Right lung (tissue), 2 donors: ENCODE measurements at regions not wholly inside any gene's neighbourhood (a gene's known extent, or its start where the extent isn't known, plus 50 kb on each side); places are given as distances from the start of the nearest gene placed in this dataset.

Experiments used
- DNase-seq, 2 donors: peaks; one replicate each; pipeline ENCODE4 v3.0.0-alpha.2; 2013

DNA sequence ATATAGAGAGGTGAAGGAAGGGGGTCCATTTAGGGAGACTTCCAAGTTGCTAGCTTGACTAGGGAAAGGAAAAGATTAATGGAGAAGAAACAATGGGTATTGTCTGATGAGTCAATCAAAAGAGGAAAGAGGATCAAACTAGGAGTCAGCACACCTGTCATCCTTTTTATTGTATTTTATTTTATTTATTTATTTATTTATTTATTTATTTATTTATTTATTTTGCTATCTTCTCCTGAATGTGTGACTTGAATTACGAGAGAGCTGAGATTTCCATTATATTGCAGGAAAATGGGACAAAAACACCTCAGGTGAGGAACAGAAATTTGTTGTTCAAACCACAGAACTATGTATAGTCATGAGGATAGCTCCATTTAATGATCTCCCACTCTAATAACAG lies 58.9 kb downstream of the NUDT11 start:
- DNase-seq: no peak

DNA sequence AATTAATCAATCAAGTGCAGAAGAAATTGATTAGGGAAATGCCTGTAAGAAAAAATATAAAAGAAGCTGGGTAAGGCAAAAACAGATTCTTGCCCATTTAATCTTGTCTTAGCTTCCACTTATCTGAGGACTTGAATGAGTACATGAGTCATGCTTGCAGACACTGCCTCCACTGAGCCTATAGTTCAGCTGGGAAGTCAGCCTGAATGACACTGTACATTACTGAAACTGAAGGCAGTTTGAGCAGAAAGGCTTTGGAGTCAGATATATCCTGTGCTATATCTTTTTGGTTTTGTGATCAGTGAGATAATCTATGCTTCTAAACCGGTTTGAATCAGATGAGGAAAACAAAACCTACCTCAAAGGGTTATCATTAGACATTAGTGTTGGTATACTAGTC lies 61.3 kb downstream of the NUDT11 start:
- DNase-seq: no peak

DNA sequence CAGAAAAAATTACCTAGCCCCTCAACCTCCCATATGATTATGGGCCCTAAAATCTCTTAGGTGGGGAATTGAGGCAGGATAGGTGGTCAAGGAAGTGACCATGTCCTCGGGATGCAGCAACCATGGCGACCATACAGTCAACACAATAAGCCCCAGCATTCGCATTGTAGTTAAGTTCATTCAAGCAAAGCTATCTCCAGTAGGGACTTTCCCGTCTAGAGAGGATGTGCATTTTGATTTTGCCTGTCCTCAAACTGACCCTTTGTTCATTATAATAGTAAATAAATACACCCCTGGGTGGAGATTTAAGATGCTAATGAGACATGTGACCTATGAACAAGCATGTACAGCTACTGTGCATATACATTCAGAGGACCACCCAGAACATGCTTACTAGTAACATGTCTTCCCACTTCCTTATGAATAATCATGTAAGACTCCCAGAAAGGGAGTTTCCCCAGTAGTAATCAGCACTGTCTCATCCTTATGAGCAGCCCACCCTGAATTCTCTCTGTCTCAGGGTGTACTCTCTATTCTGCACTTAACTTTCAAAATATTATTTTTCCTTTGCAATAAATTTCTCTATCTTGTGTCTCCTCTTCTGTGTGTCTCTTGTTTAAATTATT lies 74.3 kb downstream of the NUDT11 start:
- DNase-seq: no peak

DNA sequence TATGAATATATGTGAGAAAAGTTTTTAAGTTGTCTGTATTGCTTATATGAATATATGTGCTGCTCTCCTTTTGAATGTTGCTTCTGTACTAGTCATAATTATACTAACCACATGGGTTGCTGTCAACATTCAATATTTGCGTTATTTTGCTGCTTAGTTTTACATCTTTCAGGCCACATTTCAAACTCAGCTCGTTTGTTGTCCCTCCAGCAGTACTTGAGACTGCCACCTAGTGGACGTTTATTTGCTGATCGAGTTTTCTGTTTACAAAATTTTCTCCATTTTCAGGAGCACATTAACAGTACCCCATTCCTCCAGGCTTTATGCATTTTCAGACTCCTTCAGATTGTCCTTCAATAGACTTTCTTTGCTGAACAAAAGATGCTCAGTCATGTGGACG lies 75.8 kb downstream of the NUDT11 start:
- peak; percentile 14 to 29 for DNase-seq

DNA sequence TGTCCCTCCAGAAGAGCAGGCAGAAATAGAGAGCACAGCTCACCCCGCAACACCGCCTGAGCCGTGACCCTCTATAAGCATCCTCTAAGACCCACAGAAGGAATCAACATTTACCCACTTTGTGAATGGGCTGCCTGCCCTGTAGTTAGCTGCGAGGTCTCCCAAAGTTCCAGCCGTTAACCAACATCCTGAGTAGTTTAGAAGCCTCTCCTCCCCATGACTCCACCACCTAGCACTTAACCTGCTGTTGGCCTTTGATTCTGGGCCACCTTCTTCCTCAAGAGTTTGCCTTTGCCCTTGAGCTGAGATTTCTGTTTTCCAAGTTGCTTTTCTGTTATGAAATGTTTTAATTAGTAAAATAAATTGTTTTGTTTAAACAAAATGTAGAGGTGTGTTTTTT lies 75.8 kb downstream of the NUDT10 start:
- DNase-seq: no peak

DNA sequence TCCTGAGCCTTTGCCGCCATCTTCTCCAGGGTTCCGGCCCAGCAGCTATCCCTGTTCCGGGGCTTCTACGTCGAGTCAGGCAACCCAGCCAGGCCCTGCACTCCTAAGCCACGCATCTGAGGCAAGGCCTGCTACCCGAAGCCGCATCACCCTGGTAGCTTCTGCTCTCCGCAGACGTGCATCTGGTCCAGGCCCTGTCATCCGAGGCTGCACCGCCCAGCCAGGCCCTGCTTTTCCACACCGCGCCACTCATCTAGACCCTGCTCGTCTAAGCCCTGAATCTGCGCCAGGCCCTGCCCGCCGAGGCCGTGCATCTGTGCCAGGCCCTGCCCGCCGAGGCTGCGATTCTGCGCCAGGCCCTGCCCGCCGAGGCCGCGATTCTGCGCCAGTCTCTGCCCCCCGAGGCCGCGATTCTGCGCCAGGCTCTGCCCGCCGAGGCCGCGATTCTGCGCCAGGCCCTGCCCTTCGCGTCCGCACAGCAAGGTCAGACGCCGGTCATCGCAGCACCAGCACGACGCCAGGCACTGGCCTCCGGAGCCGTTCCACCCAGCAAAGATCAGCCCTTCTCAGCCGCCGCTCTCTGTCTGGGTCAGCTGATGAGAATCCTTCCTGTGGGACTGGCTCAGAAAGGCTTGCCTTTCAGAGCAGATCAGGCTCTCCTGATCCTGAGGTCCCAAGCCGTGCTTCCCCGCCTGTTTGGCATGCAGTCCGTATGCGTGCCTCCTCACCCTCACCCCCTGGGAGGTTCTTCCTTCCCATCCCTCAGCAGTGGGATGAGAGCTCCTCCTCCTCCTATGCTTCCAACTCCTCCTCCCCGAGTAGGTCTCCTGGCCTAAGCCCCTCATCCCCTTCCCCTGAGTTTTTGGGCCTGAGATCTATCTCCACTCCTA lies 75.1 kb downstream of the NUDT10 start:
- no peak for DNase-seq

DNA sequence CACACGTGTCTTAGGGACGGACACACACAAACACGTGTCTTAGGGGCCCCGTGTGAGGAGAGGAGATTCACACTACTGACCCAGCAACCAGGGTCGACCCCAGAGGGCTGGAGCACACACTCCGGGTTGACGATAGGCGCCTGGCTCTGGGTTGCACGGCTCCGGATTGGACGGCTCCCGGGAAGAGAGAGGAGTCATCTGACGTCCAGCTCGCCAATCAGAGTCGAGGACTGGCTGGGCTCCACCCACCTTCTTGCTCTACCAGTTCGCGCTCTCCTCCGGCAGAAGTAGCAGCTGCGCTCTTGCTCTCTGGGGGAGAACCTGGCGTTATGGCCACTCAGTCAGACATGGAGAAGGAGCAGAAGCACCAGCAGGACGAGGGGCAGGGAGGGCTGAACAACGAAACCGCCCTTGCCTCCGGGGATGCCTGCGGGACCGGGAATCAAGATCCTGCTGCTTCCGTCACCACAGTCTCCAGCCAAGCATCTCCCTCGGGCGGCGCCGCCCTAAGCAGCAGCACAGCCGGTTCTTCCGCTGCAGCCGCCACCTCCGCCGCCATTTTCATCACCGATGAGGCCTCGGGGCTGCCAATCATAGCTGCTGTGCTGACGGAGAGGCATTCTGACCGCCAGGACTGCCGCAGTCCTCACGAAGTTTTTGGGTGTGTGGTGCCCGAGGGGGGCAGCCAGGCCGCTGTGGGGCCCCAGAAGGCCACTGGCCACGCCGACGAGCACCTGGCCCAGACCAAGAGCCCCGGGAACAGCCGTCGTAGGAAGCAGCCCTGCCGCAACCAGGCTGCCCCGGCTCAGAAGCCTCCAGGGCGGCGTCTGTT lies 74.3 kb downstream of the NUDT10 start:
- no peak for DNase-seq

DNA sequence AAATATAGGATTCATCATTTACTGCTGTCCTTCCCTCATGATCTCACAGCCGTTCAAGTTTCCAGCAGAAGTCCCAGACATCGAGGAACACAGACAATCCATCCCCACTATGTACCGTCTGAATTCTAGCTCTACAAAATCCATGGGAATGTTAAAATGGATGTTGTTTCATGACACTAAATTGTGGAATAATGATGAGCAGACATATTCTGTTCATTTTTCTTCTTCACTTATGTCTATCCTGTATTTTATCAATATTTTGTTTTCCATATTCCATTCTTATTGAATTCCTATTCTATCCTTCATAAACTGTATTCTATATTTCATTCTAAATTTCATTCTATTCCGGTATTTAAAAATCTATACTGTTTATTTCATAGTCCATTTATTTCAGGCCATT lies 71.8 kb downstream of the NUDT10 start:
- no peak for DNase-seq

DNA sequence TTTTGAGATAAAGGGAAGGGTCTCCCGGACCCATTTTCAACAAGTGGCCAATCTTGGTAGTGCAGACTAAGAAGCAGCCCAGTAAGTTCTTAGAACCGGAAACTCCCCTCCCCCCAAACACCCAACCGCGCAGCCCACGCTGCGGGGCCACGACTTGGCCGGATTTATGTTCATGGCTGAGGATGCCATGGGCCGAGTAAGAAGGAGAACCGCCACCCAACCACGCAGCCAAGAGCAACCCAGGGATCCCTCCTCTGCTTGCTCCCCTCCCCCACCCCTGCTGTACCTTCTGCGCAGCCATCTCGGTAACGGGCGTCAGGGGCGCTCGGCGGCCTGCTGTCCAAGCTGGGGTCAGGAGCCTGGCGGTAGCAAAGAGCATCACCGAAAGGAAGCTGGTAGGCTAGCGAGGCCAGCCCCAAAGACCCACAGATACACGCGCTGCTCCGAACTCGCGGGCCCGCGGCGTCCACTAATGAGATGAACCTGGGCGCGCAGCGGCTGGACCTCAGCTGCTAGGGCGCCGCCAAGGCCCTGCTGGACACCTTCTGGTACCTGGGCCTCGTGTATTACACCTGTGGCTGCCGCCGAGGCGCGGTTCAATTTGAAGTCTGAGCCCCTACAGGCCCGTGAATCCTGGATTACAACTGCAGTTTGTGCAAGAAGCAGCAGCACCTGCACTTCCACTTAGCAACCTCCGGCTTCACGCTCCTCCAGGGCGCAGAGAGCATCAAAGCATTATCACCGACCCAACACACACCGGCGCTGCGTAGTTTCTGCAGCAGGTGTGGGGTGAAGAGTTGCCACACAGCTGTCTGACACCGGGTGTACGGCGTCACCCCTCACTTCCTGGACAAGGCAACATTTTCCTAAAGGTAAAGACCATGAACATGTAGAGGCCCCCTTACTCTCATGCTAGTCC lies 63.4 kb downstream of the NUDT10 start:
- peak; percentile 33 to 37 for DNase-seq

DNA sequence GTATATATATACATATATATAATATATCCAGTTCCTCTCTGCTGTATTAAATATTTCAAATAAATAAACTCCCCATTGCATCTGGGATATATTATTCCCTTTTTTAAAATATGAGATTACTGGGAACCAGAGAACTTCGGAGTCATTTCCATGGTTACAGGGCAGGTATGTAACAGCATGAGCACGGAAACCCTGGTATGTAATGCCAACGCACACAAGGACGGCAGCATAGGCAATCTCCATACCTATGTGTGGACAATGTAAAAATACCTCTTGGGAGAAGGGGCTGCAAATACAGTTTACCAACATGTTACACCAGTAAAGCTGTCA lies 62.8 kb downstream of the NUDT10 start:
- DNase-seq: no peak
